ENCODE measurements at regions not wholly inside any gene's neighbourhood (a gene's known extent, or its start where the extent isn't known, plus 50 kb on each side); places are given as distances from the start of the nearest gene placed in this dataset.

- no peak overlapping the region for H3K56ac ChIP-seq (ENCODE audit: insufficient read length, low read depth, low read length)
- no peak overlapping the region for H3K4me3 Mint-ChIP-seq
- no peak overlapping the region for H2BK15ac ChIP-seq (ENCODE audit: low read depth, low read length)
- H3K4me2 ChIP-seq (ENCODE audit: insufficient read depth, insufficient read length, low read length) = no peak overlapping the region
- no peak overlapping the region for H4K5ac ChIP-seq (ENCODE audit: insufficient read length, low read depth, low read length)
- no peak overlapping the region for H2BK20ac ChIP-seq (ENCODE audit: low read depth, low read length, poor library complexity, severe bottlenecking)
- no peak overlapping the region for H2AFZ ChIP-seq (ENCODE audit: low read length)
- H3K9me3 ChIP-seq (ENCODE audit: control insufficient read depth, low read depth, low read length) = no peaks in the 10 kb centered on the region
- no peak overlapping the region for H2AK5ac ChIP-seq (ENCODE audit: insufficient read length, low read length)
- H3K79me2 ChIP-seq (ENCODE audit: insufficient read depth, low read length) = no peaks in the 10 kb centered on the region
- no peaks in the 10 kb centered on the region for H4K20me1 ChIP-seq (ENCODE audit: control insufficient read depth, insufficient read depth, insufficient read length)
- no peak overlapping the region for H3K14ac ChIP-seq (ENCODE audit: insufficient read depth, low read length)
- no peak overlapping the region for H2BK5ac ChIP-seq (ENCODE audit: insufficient read length, low read length)
- no peak overlapping the region for H3K27ac ChIP-seq (ENCODE audit: insufficient read length, low read depth, low read length)
- H3K9ac ChIP-seq (ENCODE audit: extremely low read depth, insufficient read length, low read length) = no peak overlapping the region
- no peaks in the 10 kb centered on the region for H3K79me1 ChIP-seq (ENCODE audit: insufficient read depth, low read depth, low read length, poor library complexity, severe bottlenecking)
- no peak overlapping the region for H4K91ac ChIP-seq (ENCODE audit: insufficient read length, low read depth, low read length)
- H3K27me3 Mint-ChIP-seq (ENCODE audit: low read depth) = peaks cover 3% of the 10 kb centered on the region
- H3K4me1 Mint-ChIP-seq = peaks cover 10 to 25% of the 10 kb centered on the region in 2 experiments
- H3K4ac ChIP-seq (ENCODE audit: low read depth, low read length) = no peak overlapping the region
- H2BK12ac ChIP-seq (ENCODE audit: insufficient read length, low read depth, low read length) = no peak overlapping the region
- H2BK120ac ChIP-seq (ENCODE audit: low read depth, low read length, poor library complexity, severe bottlenecking) = no peak overlapping the region
- no CpG with 5 or more reads among the region's 7 CpGs for WGBS (ENCODE audit: extremely low coverage, insufficient read length, low lambda C conversion rate)
- no peaks in the 10 kb centered on the region; the same call in 1 of the 2 replicates for H3K4me1 ChIP-seq (ENCODE audit: insufficient read depth, low read length)
- H3K23ac ChIP-seq (ENCODE audit: insufficient read length, low read depth, low read length) = no peak overlapping the region
- no peak overlapping the region for H3K27ac Mint-ChIP-seq
- peak; percentile 5 for DNase-seq
- H3T11ph ChIP-seq (ENCODE audit: low read length) = no peak overlapping the region
- H3K9me3 Mint-ChIP-seq = no peaks in the 10 kb centered on the region
- H3K36me3 Mint-ChIP-seq (ENCODE audit: insufficient read depth in 1 of 3, low read depth in 3 of 3) = no peaks in the 10 kb centered on the region
- no peaks in the 10 kb centered on the region for H3K27me3 ChIP-seq (ENCODE audit: insufficient read depth, low read length)
- no peak overlapping the region for H4K8ac ChIP-seq (replicated peaks; ENCODE audit: insufficient read length, low read depth, low read length)
- H3K18ac ChIP-seq (ENCODE audit: insufficient read length, low read depth, low read length) = peak overlapping the region; percentile 11
- H3K23me2 ChIP-seq (ENCODE audit: insufficient read length, low read depth, low read length, poor library complexity, severe bottlenecking) = no peaks in the 10 kb centered on the region
- no peak for TF ChIP-seq CTCF (conservative IDR thresholded peaks at IDR 0.05)
These were observed 121.5 kb upstream of the B3GAT1 start for GRCh38 chr11:134533511-134533910.
